ENCODE measurements at regions not wholly inside any gene's neighbourhood (a gene's known extent, or its start where the extent isn't known, plus 50 kb on each side); places are given as distances from the start of the nearest gene placed in this dataset.

GRCh38 chr13:76131551-76131950 lies 495.4 kb downstream of the LMO7 start:
- no peak for TF ChIP-seq TARDBP (IDR thresholded peaks at IDR 0.05)
- no peak for TF ChIP-seq NFRKB (IDR thresholded peaks at IDR 0.05)
- TF ChIP-seq HDGF (IDR thresholded peaks at IDR 0.05; ENCODE audit: borderline replicate concordance), result no peak
- TF ChIP-seq CTBP1 (IDR thresholded peaks at IDR 0.05; ENCODE audit: borderline replicate concordance), result no peak
- no peak for TF ChIP-seq ZNF384 (IDR thresholded peaks at IDR 0.05)

All from HEK293T (cell line).